Hepatocyte (in vitro differentiated cells): ENCODE measurements at regions not wholly inside any gene's neighbourhood (a gene's known extent, or its start where the extent isn't known, plus 50 kb on each side); places are given as distances from the start of the nearest gene placed in this dataset.

Experiments used
- CTCF ChIP-seq: fragments of 200-600 bp; sonication (generic); IDR thresholded peaks from 2 replicates; pipeline ENCODE4 v1.5.1; 2016; ENCODE audit warnings: antibody characterized with exemption, mild to moderate bottlenecking; ENCODE audit not compliant: poor library complexity
- EZH2 ChIP-seq: fragments of 200-600 bp; sonication (generic); IDR thresholded peaks from 2 replicates; pipeline ENCODE4 v1.6.1; 2016; ENCODE audit warnings: antibody characterized with exemption, mild to moderate bottlenecking, borderline replicate concordance

GRCh38 chr5:123266365-123266764 lies 156.8 kb downstream of the CEP120 start:
- no peak for TF ChIP-seq CTCF
- TF ChIP-seq EZH2 = no peak
